ENCODE measurements at regions not wholly inside any gene's neighbourhood (a gene's known extent, or its start where the extent isn't known, plus 50 kb on each side); places are given as distances from the start of the nearest gene placed in this dataset.
"Not testable (repeated sequence)": the region's sequence is repeated elsewhere in the genome, so short reads cannot be mapped to it uniquely, and the experiment has no call there.

DNA sequence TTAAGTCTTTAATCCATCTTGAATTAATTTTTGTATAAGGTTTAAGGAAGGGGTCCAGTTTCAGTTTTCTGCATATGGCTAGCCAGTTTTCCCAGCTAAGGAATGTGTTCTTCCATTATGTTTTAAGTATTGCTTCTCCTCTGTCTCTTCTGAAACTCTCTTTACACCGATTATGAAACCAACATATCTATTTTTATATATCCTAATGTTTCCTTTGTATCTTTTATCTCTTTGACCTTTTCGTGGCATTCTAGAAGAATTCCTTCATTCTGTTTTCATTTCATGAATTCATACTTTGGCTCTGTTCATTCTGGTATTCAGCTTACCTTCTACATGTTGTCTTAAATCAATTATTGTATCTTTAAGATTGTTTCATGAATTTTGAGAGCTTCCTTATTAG is 697.0 kb upstream of the ACVR2A start:
- TF ChIP-seq, protein P1, sequence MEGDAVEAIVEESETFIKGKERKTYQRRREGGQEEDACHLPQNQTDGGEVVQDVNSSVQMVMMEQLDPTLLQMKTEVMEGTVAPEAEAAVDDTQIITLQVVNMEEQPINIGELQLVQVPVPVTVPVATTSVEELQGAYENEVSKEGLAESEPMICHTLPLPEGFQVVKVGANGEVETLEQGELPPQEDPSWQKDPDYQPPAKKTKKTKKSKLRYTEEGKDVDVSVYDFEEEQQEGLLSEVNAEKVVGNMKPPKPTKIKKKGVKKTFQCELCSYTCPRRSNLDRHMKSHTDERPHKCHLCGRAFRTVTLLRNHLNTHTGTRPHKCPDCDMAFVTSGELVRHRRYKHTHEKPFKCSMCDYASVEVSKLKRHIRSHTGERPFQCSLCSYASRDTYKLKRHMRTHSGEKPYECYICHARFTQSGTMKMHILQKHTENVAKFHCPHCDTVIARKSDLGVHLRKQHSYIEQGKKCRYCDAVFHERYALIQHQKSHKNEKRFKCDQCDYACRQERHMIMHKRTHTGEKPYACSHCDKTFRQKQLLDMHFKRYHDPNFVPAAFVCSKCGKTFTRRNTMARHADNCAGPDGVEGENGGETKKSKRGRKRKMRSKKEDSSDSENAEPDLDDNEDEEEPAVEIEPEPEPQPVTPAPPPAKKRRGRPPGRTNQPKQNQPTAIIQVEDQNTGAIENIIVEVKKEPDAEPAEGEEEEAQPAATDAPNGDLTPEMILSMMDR (IDR thresholded peaks at IDR 0.05; ENCODE audit: unreplicated experiment in 3 of 3): no peak
- no peak overlapping the region for H3K4me3 Mint-ChIP-seq
- no peaks in the 10 kb centered on the region for H3K27me3 Mint-ChIP-seq (ENCODE audit: low read depth)
- no peak overlapping the region for H3K27ac Mint-ChIP-seq
- H3K9me3 Mint-ChIP-seq: peaks cover 19% of the 10 kb centered on the region
- no peaks in the 10 kb centered on the region for H3K36me3 Mint-ChIP-seq (ENCODE audit: low read depth)
- no peaks in the 10 kb centered on the region for H3K4me1 Mint-ChIP-seq

DNA sequence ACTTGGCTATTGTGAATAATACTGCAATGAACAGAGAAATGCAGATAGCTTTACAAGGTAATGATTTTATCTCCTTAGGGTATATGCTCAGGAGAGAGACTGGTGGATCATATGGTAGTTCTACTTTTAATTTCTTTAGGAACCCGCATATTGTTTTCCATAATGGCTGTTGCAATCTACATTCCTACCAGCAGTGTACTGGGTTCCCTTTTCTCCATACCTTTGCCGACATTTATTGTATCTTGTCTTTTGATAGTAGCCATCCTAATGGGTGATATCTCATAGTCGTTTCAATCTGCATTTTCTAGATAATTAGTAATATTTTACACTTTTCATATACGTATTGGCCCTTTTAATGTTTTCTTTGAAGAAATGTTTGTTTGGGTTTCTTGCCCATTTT is 702.9 kb upstream of the ACVR2A start:
- no peaks in the 10 kb centered on the region for H3K36me3 Mint-ChIP-seq (ENCODE audit: low read depth)
- TF ChIP-seq, protein P1 (IDR thresholded peaks at IDR 0.05; ENCODE audit: unreplicated experiment in 3 of 3): no peak
- no peak overlapping the region for H3K27ac Mint-ChIP-seq
- peaks cover 5% of the 10 kb centered on the region for H3K9me3 Mint-ChIP-seq
- H3K4me1 Mint-ChIP-seq: no peaks in the 10 kb centered on the region
- H3K27me3 Mint-ChIP-seq (ENCODE audit: low read depth): no peaks in the 10 kb centered on the region
- no peak overlapping the region for H3K4me3 Mint-ChIP-seq

GRCh38 chr2:147139732-147140131 is 705.1 kb upstream of the ACVR2A start:
- H3K27ac Mint-ChIP-seq; H3K4me1 Mint-ChIP-seq; H3K27me3 Mint-ChIP-seq (ENCODE audit: low read depth); H3K4me3 Mint-ChIP-seq; H3K36me3 Mint-ChIP-seq (ENCODE audit: low read depth); H3K9me3 Mint-ChIP-seq: not testable (repeated sequence)

- peaks cover 2% of the 10 kb centered on the region for H3K9me3 Mint-ChIP-seq
- H3K36me3 Mint-ChIP-seq (ENCODE audit: low read depth): no peaks in the 10 kb centered on the region
- H3K27ac Mint-ChIP-seq: no peak overlapping the region
- no peaks in the 10 kb centered on the region for H3K4me1 Mint-ChIP-seq
- H3K4me3 Mint-ChIP-seq: no peak overlapping the region
- no peaks in the 10 kb centered on the region for H3K27me3 Mint-ChIP-seq (ENCODE audit: low read depth)
- TF ChIP-seq, protein P1 (IDR thresholded peaks at IDR 0.05; ENCODE audit: unreplicated experiment in 3 of 3): no peak
These were observed 707.1 kb upstream of the ACVR2A start for GRCh38 chr2:147137711-147138110.

- peaks cover 2% of the 10 kb centered on the region for H3K9me3 Mint-ChIP-seq
These were observed 709.5 kb upstream of the ACVR2A start for GRCh38 chr2:147135376-147135775.

DNA sequence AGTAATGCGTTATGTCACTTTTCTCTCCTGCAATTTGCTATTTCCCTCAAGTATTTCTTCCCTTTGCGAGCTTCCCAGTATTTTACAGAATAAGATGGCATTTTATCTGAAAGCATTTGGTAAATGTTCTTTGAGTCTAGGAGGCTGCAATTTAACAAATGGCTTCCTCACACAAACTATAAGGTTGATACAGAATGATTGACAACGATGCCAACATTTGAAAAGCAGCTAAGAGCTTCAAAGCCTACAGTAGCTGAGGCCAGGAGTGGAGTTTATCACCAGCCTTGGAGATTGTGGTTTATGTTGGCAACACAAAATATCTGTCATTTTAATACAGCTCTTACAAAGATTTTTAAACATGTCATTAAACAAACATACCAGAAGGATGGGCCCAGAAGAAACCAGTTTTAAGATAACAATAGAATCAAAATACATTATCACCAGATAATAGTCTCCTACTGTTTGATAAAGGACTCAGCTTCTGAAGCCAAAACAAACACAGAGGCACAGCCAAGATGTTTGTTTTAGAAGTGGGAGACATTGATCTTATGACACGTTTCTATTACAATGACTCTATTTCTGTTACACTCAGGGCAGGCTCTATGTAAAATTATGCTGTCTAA is 711.4 kb upstream of the ACVR2A start:
- H3K36me3 Mint-ChIP-seq (ENCODE audit: low read depth): no peaks in the 10 kb centered on the region
- H3K9me3 Mint-ChIP-seq: no peaks in the 10 kb centered on the region
- no peaks in the 10 kb centered on the region for H3K4me1 Mint-ChIP-seq
- TF ChIP-seq, protein P1 (IDR thresholded peaks at IDR 0.05; ENCODE audit: unreplicated experiment in 3 of 3): no peak
- H3K27ac Mint-ChIP-seq: no peak overlapping the region
- H3K4me3 Mint-ChIP-seq: no peak overlapping the region
- peaks cover 8% of the 10 kb centered on the region for H3K27me3 Mint-ChIP-seq (ENCODE audit: low read depth)

More at GRCh38 chr2:147135376-147135775, 709.5 kb upstream of the ACVR2A start:
- H3K4me1 Mint-ChIP-seq: no peaks in the 10 kb centered on the region
- no peak overlapping the region for H3K27ac Mint-ChIP-seq
- H3K36me3 Mint-ChIP-seq (ENCODE audit: low read depth): no peaks in the 10 kb centered on the region
- no peak overlapping the region for H3K4me3 Mint-ChIP-seq
- H3K27me3 Mint-ChIP-seq (ENCODE audit: low read depth): peaks cover 3% of the 10 kb centered on the region
- TF ChIP-seq, protein P1 (IDR thresholded peaks at IDR 0.05; ENCODE audit: unreplicated experiment in 3 of 3): no peak
